22Rv1 (cell line): ENCODE measurements at regions not wholly inside any gene's neighbourhood (a gene's known extent, or its start where the extent isn't known, plus 50 kb on each side); places are given as distances from the start of the nearest gene placed in this dataset.

ENCODE experiments used
- ZFX ChIP-seq: fragments of 450-650 bp; IDR thresholded peaks from 2 replicates; pipeline ENCODE4 v1.6.1; 2017; ENCODE audit warnings: antibody characterized with exemption, borderline replicate concordance
- TF ChIP-seq, protein P1 (sequence below): fragments of 450-650 bp; IDR thresholded peaks from 2 replicates; pipeline ENCODE4 v1.5.1; 2017; ENCODE audit warnings: mild to moderate bottlenecking

DNA sequence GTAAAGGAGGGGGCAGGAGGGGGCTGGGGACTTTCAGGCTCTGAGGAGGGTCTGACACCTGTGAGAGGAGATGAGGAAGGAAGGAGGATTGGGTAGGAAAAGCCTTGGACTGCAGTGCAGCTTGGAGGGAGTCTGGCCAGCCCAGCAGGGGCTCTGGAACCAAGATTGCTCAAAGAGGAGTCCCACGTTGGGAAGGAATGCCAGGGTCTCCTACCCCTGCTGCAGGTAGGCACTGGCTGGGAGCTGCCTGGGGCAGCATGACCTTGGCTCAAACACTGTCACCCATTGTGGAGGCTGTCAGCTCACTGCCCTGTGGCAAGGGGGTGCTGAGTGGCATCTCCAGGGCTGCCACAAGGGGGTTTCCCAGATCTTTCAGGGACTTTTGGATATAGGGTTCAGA is 94.5 kb downstream of the RPS6KA4 start:
- TF ChIP-seq, protein P1, sequence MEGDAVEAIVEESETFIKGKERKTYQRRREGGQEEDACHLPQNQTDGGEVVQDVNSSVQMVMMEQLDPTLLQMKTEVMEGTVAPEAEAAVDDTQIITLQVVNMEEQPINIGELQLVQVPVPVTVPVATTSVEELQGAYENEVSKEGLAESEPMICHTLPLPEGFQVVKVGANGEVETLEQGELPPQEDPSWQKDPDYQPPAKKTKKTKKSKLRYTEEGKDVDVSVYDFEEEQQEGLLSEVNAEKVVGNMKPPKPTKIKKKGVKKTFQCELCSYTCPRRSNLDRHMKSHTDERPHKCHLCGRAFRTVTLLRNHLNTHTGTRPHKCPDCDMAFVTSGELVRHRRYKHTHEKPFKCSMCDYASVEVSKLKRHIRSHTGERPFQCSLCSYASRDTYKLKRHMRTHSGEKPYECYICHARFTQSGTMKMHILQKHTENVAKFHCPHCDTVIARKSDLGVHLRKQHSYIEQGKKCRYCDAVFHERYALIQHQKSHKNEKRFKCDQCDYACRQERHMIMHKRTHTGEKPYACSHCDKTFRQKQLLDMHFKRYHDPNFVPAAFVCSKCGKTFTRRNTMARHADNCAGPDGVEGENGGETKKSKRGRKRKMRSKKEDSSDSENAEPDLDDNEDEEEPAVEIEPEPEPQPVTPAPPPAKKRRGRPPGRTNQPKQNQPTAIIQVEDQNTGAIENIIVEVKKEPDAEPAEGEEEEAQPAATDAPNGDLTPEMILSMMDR = no peak
- no peak for TF ChIP-seq ZFX
